Thyroid gland (tissue), 4 donors: ENCODE measurements at regions not wholly inside any gene's neighbourhood (a gene's known extent, or its start where the extent isn't known, plus 50 kb on each side); places are given as distances from the start of the nearest gene placed in this dataset.

ENCODE experiments used
- POLR2A ChIP-seq, 2 donors: fragments of 450-650 bp; IDR thresholded peaks; one replicate each; pipeline ENCODE4 v1.6.1; 2017; ENCODE audit warnings: antibody characterized with exemption in 2 of 2, mild to moderate bottlenecking in 2 of 2, moderate library complexity in 1 of 2
- TF ChIP-seq, protein P1 (sequence below), 6 experiments: fragments of 200-600 bp in 3 of 6; fragments of 450-650 bp in 3 of 6; sonication (generic) in 3 of 6; IDR thresholded peaks; one replicate each; pipeline ENCODE4 v1.5.1; 2016 to 2019; ENCODE audit warnings: antibody characterized with exemption in 6 of 6, mild to moderate bottlenecking in 2 of 6, inconsistent platforms in 1 of 6, moderate library complexity in 1 of 6

DNA sequence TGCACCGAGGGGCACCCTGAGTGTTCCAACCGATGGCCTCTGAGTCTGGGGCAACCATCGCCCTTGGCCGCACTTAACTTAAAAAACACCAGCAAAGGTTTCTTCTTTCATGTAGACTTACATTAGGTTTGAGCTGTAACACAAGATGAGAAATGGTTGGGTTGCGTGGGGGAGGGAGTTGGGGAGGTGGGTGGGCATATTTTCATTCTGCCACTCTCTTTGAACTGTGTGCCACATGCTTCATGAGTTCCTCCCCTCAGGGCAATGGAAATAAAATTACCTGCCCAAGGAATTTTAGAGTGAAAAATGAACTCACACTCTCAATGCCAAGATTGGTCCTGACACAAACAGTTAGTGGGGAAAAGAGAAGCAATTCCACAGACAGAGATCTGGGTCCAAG is 430.1 kb upstream of the USP24 start:
- TF ChIP-seq, protein P1, sequence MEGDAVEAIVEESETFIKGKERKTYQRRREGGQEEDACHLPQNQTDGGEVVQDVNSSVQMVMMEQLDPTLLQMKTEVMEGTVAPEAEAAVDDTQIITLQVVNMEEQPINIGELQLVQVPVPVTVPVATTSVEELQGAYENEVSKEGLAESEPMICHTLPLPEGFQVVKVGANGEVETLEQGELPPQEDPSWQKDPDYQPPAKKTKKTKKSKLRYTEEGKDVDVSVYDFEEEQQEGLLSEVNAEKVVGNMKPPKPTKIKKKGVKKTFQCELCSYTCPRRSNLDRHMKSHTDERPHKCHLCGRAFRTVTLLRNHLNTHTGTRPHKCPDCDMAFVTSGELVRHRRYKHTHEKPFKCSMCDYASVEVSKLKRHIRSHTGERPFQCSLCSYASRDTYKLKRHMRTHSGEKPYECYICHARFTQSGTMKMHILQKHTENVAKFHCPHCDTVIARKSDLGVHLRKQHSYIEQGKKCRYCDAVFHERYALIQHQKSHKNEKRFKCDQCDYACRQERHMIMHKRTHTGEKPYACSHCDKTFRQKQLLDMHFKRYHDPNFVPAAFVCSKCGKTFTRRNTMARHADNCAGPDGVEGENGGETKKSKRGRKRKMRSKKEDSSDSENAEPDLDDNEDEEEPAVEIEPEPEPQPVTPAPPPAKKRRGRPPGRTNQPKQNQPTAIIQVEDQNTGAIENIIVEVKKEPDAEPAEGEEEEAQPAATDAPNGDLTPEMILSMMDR (IDR thresholded peaks at IDR 0.05): no peak
- no peak for TF ChIP-seq POLR2A (IDR thresholded peaks at IDR 0.05)
